ENCODE measurements at regions not wholly inside any gene's neighbourhood (a gene's known extent, or its start where the extent isn't known, plus 50 kb on each side); places are given as distances from the start of the nearest gene placed in this dataset.

- no peak for DNase-seq (ENCODE audit: extremely low spot score, insufficient read length, low read depth)
- no peak for FAIRE-seq
These were observed 276.6 kb downstream of the ARHGAP12 start for GRCh38 chr10:31652038-31652437.

GRCh38 chr10:31650010-31650409, 278.6 kb downstream of the ARHGAP12 start:
- DNase-seq (ENCODE audit: extremely low spot score, insufficient read length, low read depth) = no peak
- no peak for FAIRE-seq

- no peak for FAIRE-seq
- DNase-seq (ENCODE audit: extremely low spot score, insufficient read length, low read depth) = no peak
These were observed 279.7 kb downstream of the ARHGAP12 start for GRCh38 chr10:31648966-31649365.

GRCh38 chr10:31647861-31648260, 280.8 kb downstream of the ARHGAP12 start:
- DNase-seq (ENCODE audit: extremely low spot score, insufficient read length, low read depth) = no peak
- FAIRE-seq = no peak

- FAIRE-seq = no peak
- no peak for DNase-seq (ENCODE audit: extremely low spot score, insufficient read length, low read depth)
These were observed 282.1 kb downstream of the ARHGAP12 start for GRCh38 chr10:31646519-31646918.

GRCh38 chr10:31645786-31646185, 282.8 kb downstream of the ARHGAP12 start:
- FAIRE-seq (no peak), DNase-seq (ENCODE audit: extremely low spot score, insufficient read length, low read depth) (no peak)

- FAIRE-seq (no peak), DNase-seq (ENCODE audit: extremely low spot score, insufficient read length, low read depth) (no peak)
These were observed 283.5 kb downstream of the ARHGAP12 start for GRCh38 chr10:31644931-31645633.

- no peak for FAIRE-seq
- no peak for DNase-seq (ENCODE audit: extremely low spot score, insufficient read length, low read depth)
These were observed 286.4 kb downstream of the ARHGAP12 start for GRCh38 chr10:31642281-31642680.

GRCh38 chr10:31635415-31636065, 293.1 kb downstream of the ARHGAP12 start:
- FAIRE-seq (no peak), DNase-seq (ENCODE audit: extremely low spot score, insufficient read length, low read depth) (no peak)

- no peak for FAIRE-seq
- no peak for DNase-seq (ENCODE audit: extremely low spot score, insufficient read length, low read depth)
These were observed 293.6 kb downstream of the ARHGAP12 start for GRCh38 chr10:31635009-31635408.

- peak; percentile 49 for FAIRE-seq
- no peak for DNase-seq (ENCODE audit: extremely low spot score, insufficient read length, low read depth)
These were observed 297.6 kb downstream of the ARHGAP12 start for GRCh38 chr10:31630861-31631567.

GRCh38 chr10:31625566-31625965, 303.1 kb downstream of the ARHGAP12 start:
- no peak for FAIRE-seq
- DNase-seq (ENCODE audit: extremely low spot score, insufficient read length, low read depth) = no peak

GRCh38 chr10:31624611-31625010, 304.0 kb downstream of the ARHGAP12 start:
- FAIRE-seq = no peak
- no peak for DNase-seq (ENCODE audit: extremely low spot score, insufficient read length, low read depth)

- DNase-seq (ENCODE audit: extremely low spot score, insufficient read length, low read depth) (no peak), FAIRE-seq (no peak)
These were observed 304.7 kb downstream of the ARHGAP12 start for GRCh38 chr10:31623947-31624346.

- FAIRE-seq (no peak), DNase-seq (ENCODE audit: extremely low spot score, insufficient read length, low read depth) (no peak)
These were observed 304.4 kb downstream of the ZEB1 start for GRCh38 chr10:31623466-31623865.

GRCh38 chr10:31622978-31623377, 304.0 kb downstream of the ZEB1 start:
- DNase-seq (ENCODE audit: extremely low spot score, insufficient read length, low read depth) (no peak), FAIRE-seq (no peak)

GRCh38 chr10:31621733-31622132, 302.7 kb downstream of the ZEB1 start:
- no peak for DNase-seq (ENCODE audit: extremely low spot score, insufficient read length, low read depth)
- FAIRE-seq = no peak

GRCh38 chr10:31620226-31621151, 301.5 kb downstream of the ZEB1 start:
- DNase-seq (ENCODE audit: extremely low spot score, insufficient read length, low read depth) (no peak), FAIRE-seq (no peak)

GRCh38 chr10:31619531-31620061, 300.6 kb downstream of the ZEB1 start:
- FAIRE-seq (no peak), DNase-seq (ENCODE audit: extremely low spot score, insufficient read length, low read depth) (no peak)
